SU-DHL-6 (cell line): ENCODE measurements at regions not wholly inside any gene's neighbourhood (a gene's known extent, or its start where the extent isn't known, plus 50 kb on each side); places are given as distances from the start of the nearest gene placed in this dataset.

ENCODE experiments used
- H2AFZ ChIP-seq: fragments of 200-600 bp; sonication (generic); 2 replicates; pipeline ENCODE4 v1.6.1; 2014; ENCODE audit warnings: low read depth, mild to moderate bottlenecking, moderate library complexity, mixed read lengths, antibody characterized with exemption, low read length; ENCODE audit not compliant: severe bottlenecking
- H3F3A ChIP-seq: fragments of 200-600 bp; shearing (Covaris generic); 2 replicates; pipeline ENCODE4 v1.6.0; 2016; ENCODE audit warnings: antibody characterized with exemption, mild to moderate bottlenecking; ENCODE audit not compliant: insufficient read depth
- H3K27ac ChIP-seq: fragments of 200-600 bp; sonication (generic); 2 replicates; pipeline ENCODE4 v1.5.1; 2016; ENCODE audit warnings: low read depth, mild to moderate bottlenecking, low read length, moderate library complexity, mixed read lengths
- H3K27me3 ChIP-seq: fragments of 200-600 bp; sonication (generic), shearing (Covaris generic); 2 replicates; pipeline ENCODE4 v1.6.0; 2014; ENCODE audit warnings: mild to moderate bottlenecking, low read length
- H3K36me3 ChIP-seq: fragments of 200-600 bp; sonication (generic); 2 replicates; pipeline ENCODE4 v1.6.1; 2014; ENCODE audit warnings: mild to moderate bottlenecking, low read length, mixed read lengths
- H3K4me2 ChIP-seq: fragments of 300-600, 200-600 bp; shearing (Covaris generic), sonication (generic); 2 replicates; pipeline ENCODE4 v1.6.0; 2014; ENCODE audit warnings: low read length, low read depth, mild to moderate bottlenecking; ENCODE audit not compliant: poor library complexity, severe bottlenecking
- H3K4me3 ChIP-seq: fragments of 200-600 bp; sonication (generic); 2 replicates; pipeline ENCODE4 v1.5.1; 2014; ENCODE audit warnings: antibody characterized with exemption, low read length, mild to moderate bottlenecking, mixed read lengths; ENCODE audit not compliant: insufficient read depth, poor library complexity, severe bottlenecking
- H3K79me2 ChIP-seq: fragments of 200-600 bp; sonication (generic); 2 replicates; pipeline ENCODE4 v1.6.1; 2014; ENCODE audit warnings: mild to moderate bottlenecking, low read length, moderate library complexity; ENCODE audit not compliant: insufficient read depth
- H3K9ac ChIP-seq: fragments of 200-600 bp; sonication (generic); 2 replicates; pipeline ENCODE4 v1.7.0; 2014; ENCODE audit warnings: mild to moderate bottlenecking, low read length
- H3K9me2 ChIP-seq: fragments of 200-600 bp; sonication (generic); replicated peaks from 2 replicates; pipeline ENCODE4 v1.6.1; 2014; ENCODE audit warnings: low read length; ENCODE audit not compliant: insufficient read depth
- H3K9me3 ChIP-seq: fragments of 200-600 bp; sonication (generic); 2 replicates; pipeline ENCODE4 v1.6.1; 2014; ENCODE audit warnings: low read length, mixed read lengths; ENCODE audit not compliant: insufficient read depth
- H4K20me1 ChIP-seq: fragments of 200-600 bp; sonication (generic); 2 replicates; pipeline ENCODE4 v1.6.1; 2014; ENCODE audit warnings: low read depth, mild to moderate bottlenecking, antibody characterized with exemption, low read length, moderate library complexity, mixed read lengths
- EZH2phosphoT487 ChIP-seq: fragments of 200-600 bp; sonication (generic), shearing (Covaris generic); conservative IDR thresholded peaks from 2 replicates; pipeline ENCODE4 v1.6.1; 2018; ENCODE audit warnings: mild to moderate bottlenecking, antibody characterized with exemption, low read length, moderate library complexity, mixed read lengths
- TF ChIP-seq, protein P1 (sequence below): fragments of 200-600 bp; sonication (generic); IDR thresholded peaks from one replicate; pipeline ENCODE4 v1.5.1; 2017; ENCODE audit warnings: antibody characterized with exemption, mild to moderate bottlenecking, low read length, moderate library complexity; ENCODE audit not compliant: insufficient read depth, poor library complexity, severe bottlenecking

DNA sequence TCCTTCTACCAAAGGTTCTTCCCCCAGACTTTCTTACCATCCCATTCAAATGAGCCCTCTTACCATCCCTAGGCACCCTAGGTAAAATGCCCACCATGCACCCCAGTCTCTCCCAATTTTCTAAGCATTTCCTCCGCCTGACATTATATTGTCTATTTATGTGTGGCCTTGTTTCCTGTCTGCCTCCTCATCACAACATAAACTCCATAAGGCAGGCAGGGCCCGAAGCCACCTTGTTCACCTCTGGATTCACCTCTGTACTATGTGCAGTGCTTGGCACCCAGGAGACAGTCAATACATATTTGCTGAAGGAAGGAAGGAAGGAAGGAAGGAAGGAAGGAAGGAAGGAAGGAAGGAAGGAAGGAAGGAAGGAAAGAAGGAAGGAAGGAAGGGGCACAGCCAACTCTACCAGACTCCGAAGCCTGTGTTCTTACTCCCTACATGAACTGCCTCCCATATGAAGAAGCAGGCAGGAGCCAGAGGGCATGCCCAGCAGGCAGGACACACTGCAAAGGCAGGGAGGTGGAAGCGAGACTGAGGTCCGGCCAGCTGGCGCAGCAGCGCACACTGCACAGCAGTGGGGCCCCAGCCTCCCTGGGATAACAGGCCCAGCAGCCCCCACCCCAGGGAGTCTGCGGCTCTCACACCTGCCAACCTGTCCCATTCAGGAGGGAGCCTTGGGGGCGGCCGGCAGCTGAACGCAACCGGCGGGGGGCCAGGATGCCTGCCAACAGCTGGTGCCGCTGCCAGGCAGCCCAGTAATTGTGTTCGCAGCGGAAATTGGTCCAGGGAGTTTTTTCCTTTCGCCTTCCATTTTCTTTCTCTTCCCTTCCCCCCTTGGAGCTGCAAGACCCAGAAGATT is 106.0 kb upstream of the LINGO1 start:
- TF ChIP-seq, protein P1, sequence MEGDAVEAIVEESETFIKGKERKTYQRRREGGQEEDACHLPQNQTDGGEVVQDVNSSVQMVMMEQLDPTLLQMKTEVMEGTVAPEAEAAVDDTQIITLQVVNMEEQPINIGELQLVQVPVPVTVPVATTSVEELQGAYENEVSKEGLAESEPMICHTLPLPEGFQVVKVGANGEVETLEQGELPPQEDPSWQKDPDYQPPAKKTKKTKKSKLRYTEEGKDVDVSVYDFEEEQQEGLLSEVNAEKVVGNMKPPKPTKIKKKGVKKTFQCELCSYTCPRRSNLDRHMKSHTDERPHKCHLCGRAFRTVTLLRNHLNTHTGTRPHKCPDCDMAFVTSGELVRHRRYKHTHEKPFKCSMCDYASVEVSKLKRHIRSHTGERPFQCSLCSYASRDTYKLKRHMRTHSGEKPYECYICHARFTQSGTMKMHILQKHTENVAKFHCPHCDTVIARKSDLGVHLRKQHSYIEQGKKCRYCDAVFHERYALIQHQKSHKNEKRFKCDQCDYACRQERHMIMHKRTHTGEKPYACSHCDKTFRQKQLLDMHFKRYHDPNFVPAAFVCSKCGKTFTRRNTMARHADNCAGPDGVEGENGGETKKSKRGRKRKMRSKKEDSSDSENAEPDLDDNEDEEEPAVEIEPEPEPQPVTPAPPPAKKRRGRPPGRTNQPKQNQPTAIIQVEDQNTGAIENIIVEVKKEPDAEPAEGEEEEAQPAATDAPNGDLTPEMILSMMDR = no peak
- no peak for TF ChIP-seq EZH2phosphoT487
- Histone ChIP-seq H4K20me1 (no peaks in the 10 kb centered on the region), H2AFZ (no peak overlapping the region), H3K9me2 (no peaks in the 10 kb centered on the region), H3K79me2 (no peaks in the 10 kb centered on the region), H3K9me3 (no peaks in the 10 kb centered on the region), H3K27ac (no peak overlapping the region), H3F3A (no peaks in the 10 kb centered on the region), H3K27me3 (no peaks in the 10 kb centered on the region), H3K9ac (no peak overlapping the region), H3K4me2 (no peak overlapping the region), H3K36me3 (no peaks in the 10 kb centered on the region), H3K4me3 (no peak overlapping the region)

DNA sequence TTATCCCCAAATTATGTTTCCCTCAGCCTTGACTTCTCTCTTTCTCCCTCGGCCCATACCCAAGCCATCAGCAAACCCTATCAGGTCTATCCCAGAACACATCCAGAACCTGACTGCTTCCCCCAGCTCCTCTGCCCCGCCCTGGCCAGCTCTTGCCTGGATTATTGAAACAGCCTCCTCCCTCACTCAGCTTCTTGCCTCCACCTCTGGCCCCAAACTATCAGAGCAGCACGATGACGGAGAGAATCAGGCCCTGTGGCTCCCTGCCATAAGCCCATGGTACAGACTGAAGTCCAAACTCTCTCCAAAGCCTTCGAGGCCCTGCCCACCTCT is 105.3 kb upstream of the LINGO1 start:
- no peaks in the 10 kb centered on the region for H4K20me1 ChIP-seq
- no peaks in the 10 kb centered on the region for H3K27me3 ChIP-seq
- H3K9ac ChIP-seq = no peak overlapping the region
- H3F3A ChIP-seq = no peaks in the 10 kb centered on the region
- H3K9me2 ChIP-seq = no peaks in the 10 kb centered on the region
- H3K9me3 ChIP-seq = no peaks in the 10 kb centered on the region
- H3K27ac ChIP-seq = no peak overlapping the region
- TF ChIP-seq, protein P1 = no peak
- TF ChIP-seq EZH2phosphoT487 = no peak
- H3K4me2 ChIP-seq = no peak overlapping the region
- no peak overlapping the region for H2AFZ ChIP-seq
- no peaks in the 10 kb centered on the region for H3K79me2 ChIP-seq
- no peaks in the 10 kb centered on the region for H3K36me3 ChIP-seq
- no peak overlapping the region for H3K4me3 ChIP-seq

DNA sequence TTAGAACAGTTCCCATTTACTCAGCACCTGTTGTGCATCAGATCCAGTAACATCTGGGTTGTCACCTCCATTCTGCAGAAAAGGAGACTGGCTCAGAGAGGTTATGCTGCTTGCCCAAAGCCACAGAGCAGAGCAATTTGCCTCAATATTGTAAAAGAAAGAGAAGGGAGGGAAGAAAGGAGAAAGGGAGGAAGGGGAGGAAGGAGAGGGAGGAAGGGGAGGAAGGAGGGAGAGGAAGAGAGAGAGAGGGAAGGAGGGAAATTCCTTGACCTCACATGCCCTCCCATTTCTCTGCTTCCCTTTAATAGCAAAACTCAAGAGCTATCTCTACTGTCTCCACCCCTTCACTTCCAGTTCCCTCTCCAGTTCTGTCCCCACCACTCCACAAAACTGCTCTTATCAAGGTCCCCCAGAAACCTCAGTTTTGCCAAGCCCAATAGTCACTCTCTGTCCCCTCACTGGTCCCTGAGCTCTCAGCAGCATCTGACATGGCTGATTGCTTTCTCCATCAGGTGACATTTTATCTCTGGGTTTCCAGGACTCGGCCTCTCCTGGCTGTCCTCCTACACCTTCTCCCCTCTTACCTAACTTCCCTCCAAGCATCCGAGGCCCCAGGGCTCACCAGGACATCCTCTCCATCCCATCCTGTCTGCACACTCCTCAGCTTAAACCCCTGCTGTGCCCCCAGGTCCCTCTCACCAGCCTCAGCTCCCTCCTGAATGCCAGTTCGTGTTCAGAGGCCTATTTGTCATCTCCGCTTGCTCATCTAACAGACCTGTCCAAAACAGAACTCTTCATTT is 104.7 kb upstream of the LINGO1 start:
- no peaks in the 10 kb centered on the region for H4K20me1 ChIP-seq
- H3K4me2 ChIP-seq = no peak overlapping the region
- no peaks in the 10 kb centered on the region for H3K9me2 ChIP-seq
- H3K27ac ChIP-seq = no peak overlapping the region
- H3K27me3 ChIP-seq = no peaks in the 10 kb centered on the region
- H3F3A ChIP-seq = no peaks in the 10 kb centered on the region
- H3K79me2 ChIP-seq = no peaks in the 10 kb centered on the region
- H3K36me3 ChIP-seq = no peaks in the 10 kb centered on the region
- no peak overlapping the region for H2AFZ ChIP-seq
- no peaks in the 10 kb centered on the region for H3K9me3 ChIP-seq
- no peak overlapping the region for H3K9ac ChIP-seq
- H3K4me3 ChIP-seq = no peak overlapping the region
- TF ChIP-seq EZH2phosphoT487 = no peak
- TF ChIP-seq, protein P1 = no peak
